H1 (cell line): ENCODE measurements at regions not wholly inside any gene's neighbourhood (a gene's known extent, or its start where the extent isn't known, plus 50 kb on each side); places are given as distances from the start of the nearest gene placed in this dataset.

Experiments used
- PHF8 ChIP-seq: fragments of 200-600 bp; sonication (generic); conservative IDR thresholded peaks from 2 replicates; pipeline ENCODE4 v1.7.1; 2012; ENCODE audit warnings: low read depth, mild to moderate bottlenecking, inconsistent platforms, low read length, moderate library complexity
- RAD21 ChIP-seq, 2 experiments: IDR thresholded peaks in 1 of 2; conservative IDR thresholded peaks in 1 of 2; 2 replicates each; pipeline ENCODE4 v1.6.1; 2011; ENCODE audit warnings: low read depth in 2 of 2, low read length in 2 of 2, improper control_type of control experiment in 1 of 2, inconsistent platforms in 1 of 2, mild to moderate bottlenecking in 1 of 2, moderate library complexity in 1 of 2

GRCh38 chr14:26124896-26125438 lies 472.9 kb downstream of the NOVA1 start (continued):
- TF ChIP-seq RAD21 (IDR thresholded peaks at IDR 0.05 in 1 of 2, conservative IDR thresholded peaks at IDR 0.05 in 1 of 2; ENCODE audit: low read depth in 2 of 2, low read length in 2 of 2): no peak
- no peak for TF ChIP-seq PHF8
